SK-N-SH treated with all-trans-retinoic acid at 6 μM for 48 hours (cell line): ENCODE measurements at regions not wholly inside any gene's neighbourhood (a gene's known extent, or its start where the extent isn't known, plus 50 kb on each side); places are given as distances from the start of the nearest gene placed in this dataset.

Experiments
- ARNTL ChIP-seq: fragments of 450-650 bp; formaldehyde crosslinking; IDR thresholded peaks from 2 replicates; pipeline ENCODE4 v1.5.0; 2020; ENCODE audit warnings: low read depth, mild to moderate bottlenecking, moderate library complexity, borderline replicate concordance
- BACH2 ChIP-seq: fragments of 250-450 bp; sonication (Bioruptor Pico); IDR thresholded peaks from 2 replicates; pipeline ENCODE4 v1.9.0; 2021; ENCODE audit warnings: mild to moderate bottlenecking, borderline replicate concordance
- OSR1 ChIP-seq: fragments of 250-450 bp; sonication (Bioruptor Pico); IDR thresholded peaks from 2 replicates; pipeline ENCODE4 v1.8.0; 2022; ENCODE audit warnings: moderate library complexity, mild to moderate bottlenecking, inconsistent platforms
- TOX ChIP-seq: fragments of 250-450 bp; sonication (Bioruptor Pico); IDR thresholded peaks from 2 replicates; pipeline ENCODE4 v1.8.0; 2021; ENCODE audit warnings: mild to moderate bottlenecking, moderate library complexity, borderline replicate concordance
- ZFP3 ChIP-seq: fragments of 250-450 bp; sonication (Bioruptor Pico); IDR thresholded peaks from 2 replicates; pipeline ENCODE4 v1.5.0; 2020; ENCODE audit warnings: mild to moderate bottlenecking, moderate library complexity
- ZFP30 ChIP-seq: fragments of 450-650 bp; formaldehyde crosslinking; IDR thresholded peaks from 2 replicates; pipeline ENCODE4 v1.5.0; 2022; ENCODE audit warnings: mild to moderate bottlenecking, moderate library complexity
- ZNF70 ChIP-seq: fragments of 450-650 bp; formaldehyde crosslinking; IDR thresholded peaks from 2 replicates; pipeline ENCODE4 v1.5.0; 2020; ENCODE audit warnings: mild to moderate bottlenecking, moderate library complexity
- ZNF8 ChIP-seq: fragments of 450-650 bp; formaldehyde crosslinking; IDR thresholded peaks from 2 replicates; pipeline ENCODE4 v1.5.0; 2020; ENCODE audit warnings: mild to moderate bottlenecking, moderate library complexity
- TF ChIP-seq, protein P1 (sequence below): fragments of 250-450 bp; sonication (Bioruptor Pico); IDR thresholded peaks from 2 replicates; pipeline ENCODE4 v1.8.0; 2021; ENCODE audit warnings: low read depth, mild to moderate bottlenecking, moderate library complexity, borderline replicate concordance
- TF ChIP-seq, protein P2 (sequence below): fragments of 250-450 bp; sonication (Bioruptor Pico); IDR thresholded peaks from 2 replicates; pipeline ENCODE4 v1.8.0; 2020; ENCODE audit warnings: mild to moderate bottlenecking, moderate library complexity, borderline replicate concordance

DNA sequence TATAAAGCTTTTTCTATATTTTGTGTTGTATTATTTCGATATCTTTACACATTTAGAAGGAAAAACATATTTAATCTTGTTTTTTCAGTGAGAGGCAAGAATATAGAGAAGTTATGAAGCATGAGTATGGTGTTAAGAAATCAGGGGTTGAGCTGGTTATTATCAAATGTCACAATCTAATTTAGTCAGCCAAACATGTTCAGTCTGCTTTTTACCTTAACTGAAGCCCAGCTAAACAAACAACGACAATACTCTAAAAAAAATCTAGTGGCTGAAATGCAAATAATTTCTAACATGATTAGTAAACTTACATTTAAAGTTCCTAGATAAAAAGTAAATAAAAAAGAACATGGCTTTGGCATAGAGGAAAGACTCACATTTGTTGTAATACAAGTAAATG lies 433.8 kb upstream of the NRSN1 start:
- no peak for TF ChIP-seq TOX (CRISPR knock-in tag)
- TF ChIP-seq, protein P1, sequence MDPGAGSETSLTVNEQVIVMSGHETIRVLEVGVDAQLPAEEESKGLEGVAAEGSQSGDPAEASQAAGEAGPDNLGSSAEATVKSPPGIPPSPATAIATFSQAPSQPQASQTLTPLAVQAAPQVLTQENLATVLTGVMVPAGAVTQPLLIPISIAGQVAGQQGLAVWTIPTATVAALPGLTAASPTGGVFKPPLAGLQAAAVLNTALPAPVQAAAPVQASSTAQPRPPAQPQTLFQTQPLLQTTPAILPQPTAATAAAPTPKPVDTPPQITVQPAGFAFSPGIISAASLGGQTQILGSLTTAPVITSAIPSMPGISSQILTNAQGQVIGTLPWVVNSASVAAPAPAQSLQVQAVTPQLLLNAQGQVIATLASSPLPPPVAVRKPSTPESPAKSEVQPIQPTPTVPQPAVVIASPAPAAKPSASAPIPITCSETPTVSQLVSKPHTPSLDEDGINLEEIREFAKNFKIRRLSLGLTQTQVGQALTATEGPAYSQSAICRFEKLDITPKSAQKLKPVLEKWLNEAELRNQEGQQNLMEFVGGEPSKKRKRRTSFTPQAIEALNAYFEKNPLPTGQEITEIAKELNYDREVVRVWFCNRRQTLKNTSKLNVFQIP (CRISPR knock-in tag): no peak
- no peak for TF ChIP-seq ZFP30 (CRISPR knock-in tag)
- TF ChIP-seq BACH2: no peak
- TF ChIP-seq, protein P2, sequence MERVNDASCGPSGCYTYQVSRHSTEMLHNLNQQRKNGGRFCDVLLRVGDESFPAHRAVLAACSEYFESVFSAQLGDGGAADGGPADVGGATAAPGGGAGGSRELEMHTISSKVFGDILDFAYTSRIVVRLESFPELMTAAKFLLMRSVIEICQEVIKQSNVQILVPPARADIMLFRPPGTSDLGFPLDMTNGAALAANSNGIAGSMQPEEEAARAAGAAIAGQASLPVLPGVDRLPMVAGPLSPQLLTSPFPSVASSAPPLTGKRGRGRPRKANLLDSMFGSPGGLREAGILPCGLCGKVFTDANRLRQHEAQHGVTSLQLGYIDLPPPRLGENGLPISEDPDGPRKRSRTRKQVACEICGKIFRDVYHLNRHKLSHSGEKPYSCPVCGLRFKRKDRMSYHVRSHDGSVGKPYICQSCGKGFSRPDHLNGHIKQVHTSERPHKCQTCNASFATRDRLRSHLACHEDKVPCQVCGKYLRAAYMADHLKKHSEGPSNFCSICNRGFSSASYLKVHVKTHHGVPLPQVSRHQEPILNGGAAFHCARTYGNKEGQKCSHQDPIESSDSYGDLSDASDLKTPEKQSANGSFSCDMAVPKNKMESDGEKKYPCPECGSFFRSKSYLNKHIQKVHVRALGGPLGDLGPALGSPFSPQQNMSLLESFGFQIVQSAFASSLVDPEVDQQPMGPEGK (CRISPR knock-in tag): no peak
- TF ChIP-seq ZNF8 (CRISPR knock-in tag): no peak
- TF ChIP-seq ZNF70 (CRISPR knock-in tag): no peak
- no peak for TF ChIP-seq ARNTL (CRISPR knock-in tag)
- TF ChIP-seq ZFP3: no peak
- no peak for TF ChIP-seq OSR1 (CRISPR knock-in tag)
